ENCODE measurements at regions not wholly inside any gene's neighbourhood (a gene's known extent, or its start where the extent isn't known, plus 50 kb on each side); places are given as distances from the start of the nearest gene placed in this dataset.
A peak's percentile ranks its signal among the peaks of the same experiment; 100 is the strongest.
"Not testable (repeated sequence)": the region's sequence is repeated elsewhere in the genome, so short reads cannot be mapped to it uniquely, and the experiment has no call there.

DNA sequence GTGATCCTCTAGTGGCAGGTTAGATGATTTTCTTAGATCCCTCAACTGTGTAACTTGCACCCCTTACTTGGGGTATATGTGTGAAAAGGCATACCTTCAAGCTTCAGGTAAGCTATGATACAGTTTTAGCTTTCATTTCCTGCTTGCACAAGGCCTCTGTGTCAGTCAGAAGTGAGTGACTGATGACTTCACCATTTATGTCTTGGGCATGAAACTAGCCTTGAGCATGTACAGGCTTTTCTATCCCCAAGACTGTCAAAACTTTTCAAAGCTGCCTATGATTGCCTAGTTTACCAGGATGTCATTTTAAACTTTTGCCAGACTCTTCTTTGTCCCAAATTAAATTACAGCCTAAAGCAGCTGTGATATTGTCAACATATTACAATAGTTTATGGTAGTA lies 286.1 kb upstream of the CNTN5 start:
- TF ChIP-seq, protein P1, sequence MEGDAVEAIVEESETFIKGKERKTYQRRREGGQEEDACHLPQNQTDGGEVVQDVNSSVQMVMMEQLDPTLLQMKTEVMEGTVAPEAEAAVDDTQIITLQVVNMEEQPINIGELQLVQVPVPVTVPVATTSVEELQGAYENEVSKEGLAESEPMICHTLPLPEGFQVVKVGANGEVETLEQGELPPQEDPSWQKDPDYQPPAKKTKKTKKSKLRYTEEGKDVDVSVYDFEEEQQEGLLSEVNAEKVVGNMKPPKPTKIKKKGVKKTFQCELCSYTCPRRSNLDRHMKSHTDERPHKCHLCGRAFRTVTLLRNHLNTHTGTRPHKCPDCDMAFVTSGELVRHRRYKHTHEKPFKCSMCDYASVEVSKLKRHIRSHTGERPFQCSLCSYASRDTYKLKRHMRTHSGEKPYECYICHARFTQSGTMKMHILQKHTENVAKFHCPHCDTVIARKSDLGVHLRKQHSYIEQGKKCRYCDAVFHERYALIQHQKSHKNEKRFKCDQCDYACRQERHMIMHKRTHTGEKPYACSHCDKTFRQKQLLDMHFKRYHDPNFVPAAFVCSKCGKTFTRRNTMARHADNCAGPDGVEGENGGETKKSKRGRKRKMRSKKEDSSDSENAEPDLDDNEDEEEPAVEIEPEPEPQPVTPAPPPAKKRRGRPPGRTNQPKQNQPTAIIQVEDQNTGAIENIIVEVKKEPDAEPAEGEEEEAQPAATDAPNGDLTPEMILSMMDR (IDR thresholded peaks at IDR 0.05; ENCODE audit: unreplicated experiment): no peak
- H3K27me3 Mint-ChIP-seq: no peaks in the 10 kb centered on the region
- H3K4me3 Mint-ChIP-seq (ENCODE audit: low read depth): no peak overlapping the region
- H3K27ac Mint-ChIP-seq: no peak overlapping the region
- no peaks in the 10 kb centered on the region for H3K36me3 Mint-ChIP-seq (ENCODE audit: insufficient read depth)
- H3K9me3 Mint-ChIP-seq (ENCODE audit: low read depth): peaks cover 3% of the 10 kb centered on the region
- no peak for DNase-seq (ENCODE audit: low spot score, unreplicated experiment)
- no peaks in the 10 kb centered on the region for H3K4me1 Mint-ChIP-seq (ENCODE audit: low read depth)

DNA sequence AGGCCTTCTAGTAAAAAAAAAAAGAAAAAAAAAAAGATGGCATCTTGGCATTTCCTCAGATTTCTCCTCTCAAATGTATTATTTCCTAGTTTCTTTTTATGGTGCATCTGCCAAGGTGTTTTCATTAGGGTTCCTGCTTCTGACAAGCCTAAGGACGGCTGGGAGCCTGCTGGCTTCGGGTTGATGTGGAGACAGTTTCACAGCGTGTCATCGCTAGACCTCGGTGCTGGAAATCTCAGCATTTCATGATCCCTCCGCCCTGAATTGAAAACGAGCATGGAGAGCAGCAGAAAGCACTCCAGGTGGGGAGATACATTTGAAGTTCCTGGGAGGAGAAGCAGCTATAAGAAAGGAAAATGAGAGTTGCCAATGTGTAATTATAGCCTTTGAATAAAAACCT lies 283.9 kb upstream of the CNTN5 start:
- TF ChIP-seq, protein P1 (IDR thresholded peaks at IDR 0.05; ENCODE audit: unreplicated experiment): no peak
- H3K27ac Mint-ChIP-seq: peak overlapping the region; percentile 43
- no peaks in the 10 kb centered on the region for H3K27me3 Mint-ChIP-seq
- H3K9me3 Mint-ChIP-seq (ENCODE audit: low read depth): peaks cover 3% of the 10 kb centered on the region
- no peak for DNase-seq (ENCODE audit: low spot score, unreplicated experiment)
- H3K36me3 Mint-ChIP-seq (ENCODE audit: insufficient read depth): no peaks in the 10 kb centered on the region
- H3K4me3 Mint-ChIP-seq (ENCODE audit: low read depth): no peak overlapping the region
- H3K4me1 Mint-ChIP-seq (ENCODE audit: low read depth): no peaks in the 10 kb centered on the region

DNA sequence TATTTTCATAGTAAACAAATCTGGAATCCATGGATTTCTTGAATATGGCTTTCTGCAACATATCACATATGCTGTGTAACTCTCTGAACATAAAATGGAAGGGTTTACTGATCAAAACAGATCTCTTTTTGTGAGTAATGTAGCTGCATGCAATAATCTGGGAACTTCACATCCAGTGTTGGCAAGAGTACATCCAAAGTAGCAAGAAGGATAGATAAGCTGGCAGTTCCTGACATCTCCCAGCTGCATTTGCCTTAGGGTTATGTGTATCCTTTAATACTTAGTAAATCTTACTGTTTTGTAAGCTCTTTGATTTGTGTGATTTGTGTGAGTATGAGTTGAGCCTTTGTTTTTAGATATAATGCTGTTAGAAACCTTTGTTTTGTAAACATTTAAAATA lies 280.4 kb upstream of the CNTN5 start:
- H3K4me3 Mint-ChIP-seq (ENCODE audit: low read depth): no peak overlapping the region
- no peaks in the 10 kb centered on the region for H3K36me3 Mint-ChIP-seq (ENCODE audit: insufficient read depth)

DNA sequence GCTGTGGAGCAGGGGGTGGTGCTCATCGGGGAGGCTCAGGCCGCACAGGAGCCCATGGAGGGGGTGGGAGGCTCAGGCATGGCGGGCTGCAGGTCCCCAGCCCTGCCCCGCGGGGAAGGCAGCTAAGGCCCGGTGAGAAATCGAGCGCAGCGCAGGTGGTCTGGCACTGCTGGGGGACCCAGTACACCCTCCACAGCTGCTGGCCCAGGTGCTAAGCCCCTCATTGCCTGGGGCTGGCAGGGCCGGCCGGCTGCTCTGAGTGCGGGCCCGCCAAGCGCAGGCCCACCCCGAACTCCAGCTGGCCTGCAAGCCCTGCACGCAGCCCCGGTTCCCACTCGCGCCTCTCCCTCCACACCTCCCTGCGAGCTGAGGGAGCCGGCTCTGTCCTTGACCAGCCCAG lies 257.3 kb upstream of the CNTN5 start:
- not testable (repeated sequence) for H3K4me3 Mint-ChIP-seq (ENCODE audit: low read depth); H3K4me1 Mint-ChIP-seq (ENCODE audit: low read depth); DNase-seq (ENCODE audit: low spot score, unreplicated experiment); H3K36me3 Mint-ChIP-seq (ENCODE audit: insufficient read depth); H3K27ac Mint-ChIP-seq; H3K27me3 Mint-ChIP-seq
- H3K9me3 Mint-ChIP-seq (ENCODE audit: low read depth): peaks cover 19% of the 10 kb centered on the region

More for the DNA sequence above, 280.4 kb upstream of the CNTN5 start:
- no peak for DNase-seq (ENCODE audit: low spot score, unreplicated experiment)
- Mint-ChIP-seq H3K9me3 (ENCODE audit: low read depth) (no peaks in the 10 kb centered on the region), H3K4me1 (ENCODE audit: low read depth) (no peaks in the 10 kb centered on the region), H3K27ac (no peak overlapping the region), H3K27me3 (no peaks in the 10 kb centered on the region)
- TF ChIP-seq, protein P1 (IDR thresholded peaks at IDR 0.05; ENCODE audit: unreplicated experiment): no peak

DNA sequence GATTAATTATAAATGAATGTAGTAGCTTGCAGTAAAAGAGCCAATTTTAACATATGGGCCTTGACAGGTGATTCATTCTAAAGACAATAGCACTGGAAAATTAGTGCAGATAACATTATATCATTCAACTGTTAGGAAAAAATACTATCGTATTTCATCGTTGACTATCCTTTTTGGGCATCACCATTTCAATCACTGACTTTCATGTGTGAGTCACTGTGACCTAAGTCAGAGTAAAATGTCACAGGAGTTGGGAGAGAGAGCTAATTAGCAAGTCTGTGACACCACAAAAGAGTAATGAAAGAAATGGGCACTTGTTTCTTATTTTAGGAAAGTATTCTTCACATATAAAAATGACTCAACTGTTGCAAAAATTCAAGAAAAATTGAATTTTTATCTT lies 253.8 kb upstream of the CNTN5 start:
- TF ChIP-seq, protein P1 (IDR thresholded peaks at IDR 0.05; ENCODE audit: unreplicated experiment): no peak
- Mint-ChIP-seq H3K27ac (no peak overlapping the region), H3K4me1 (ENCODE audit: low read depth) (no peaks in the 10 kb centered on the region), H3K27me3 (no peaks in the 10 kb centered on the region), H3K9me3 (ENCODE audit: low read depth) (peaks cover 13% of the 10 kb centered on the region), H3K36me3 (ENCODE audit: insufficient read depth) (peaks cover 2% of the 10 kb centered on the region), H3K4me3 (ENCODE audit: low read depth) (no peak overlapping the region)
- DNase-seq (ENCODE audit: low spot score, unreplicated experiment): no peak

DNA sequence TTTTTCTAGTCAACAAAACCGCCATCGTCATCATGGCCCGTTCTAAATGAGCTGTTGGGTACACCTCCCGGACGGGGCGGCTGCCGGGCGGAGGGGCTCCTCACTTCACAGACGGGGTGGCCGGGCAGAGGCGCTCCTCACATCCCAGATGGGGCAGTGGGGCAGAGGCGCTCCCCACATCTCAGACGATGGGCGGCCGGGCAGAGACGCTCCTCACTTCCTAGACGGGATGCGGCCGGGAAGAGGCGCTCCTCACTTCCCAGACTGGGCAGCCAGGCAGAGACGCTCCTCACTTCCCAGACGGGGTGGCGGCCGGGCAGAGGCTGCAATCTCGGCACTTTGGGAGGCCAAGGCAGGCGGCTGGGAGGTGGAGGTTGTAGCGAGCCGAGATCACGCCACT lies 250.7 kb upstream of the CNTN5 start:
- not testable (repeated sequence) for H3K36me3 Mint-ChIP-seq (ENCODE audit: insufficient read depth); H3K4me1 Mint-ChIP-seq (ENCODE audit: low read depth); H3K4me3 Mint-ChIP-seq (ENCODE audit: low read depth); H3K27me3 Mint-ChIP-seq; H3K27ac Mint-ChIP-seq; DNase-seq (ENCODE audit: low spot score, unreplicated experiment)
- H3K9me3 Mint-ChIP-seq (ENCODE audit: low read depth): peaks cover 10% of the 10 kb centered on the region

All from progenitor cell of endocrine pancreas (in vitro differentiated cells).